ENCODE measurements at regions not wholly inside any gene's neighbourhood (a gene's known extent, or its start where the extent isn't known, plus 50 kb on each side); places are given as distances from the start of the nearest gene placed in this dataset.
"Not testable (repeated sequence)": the region's sequence is repeated elsewhere in the genome, so short reads cannot be mapped to it uniquely, and the experiment has no call there.

DNA sequence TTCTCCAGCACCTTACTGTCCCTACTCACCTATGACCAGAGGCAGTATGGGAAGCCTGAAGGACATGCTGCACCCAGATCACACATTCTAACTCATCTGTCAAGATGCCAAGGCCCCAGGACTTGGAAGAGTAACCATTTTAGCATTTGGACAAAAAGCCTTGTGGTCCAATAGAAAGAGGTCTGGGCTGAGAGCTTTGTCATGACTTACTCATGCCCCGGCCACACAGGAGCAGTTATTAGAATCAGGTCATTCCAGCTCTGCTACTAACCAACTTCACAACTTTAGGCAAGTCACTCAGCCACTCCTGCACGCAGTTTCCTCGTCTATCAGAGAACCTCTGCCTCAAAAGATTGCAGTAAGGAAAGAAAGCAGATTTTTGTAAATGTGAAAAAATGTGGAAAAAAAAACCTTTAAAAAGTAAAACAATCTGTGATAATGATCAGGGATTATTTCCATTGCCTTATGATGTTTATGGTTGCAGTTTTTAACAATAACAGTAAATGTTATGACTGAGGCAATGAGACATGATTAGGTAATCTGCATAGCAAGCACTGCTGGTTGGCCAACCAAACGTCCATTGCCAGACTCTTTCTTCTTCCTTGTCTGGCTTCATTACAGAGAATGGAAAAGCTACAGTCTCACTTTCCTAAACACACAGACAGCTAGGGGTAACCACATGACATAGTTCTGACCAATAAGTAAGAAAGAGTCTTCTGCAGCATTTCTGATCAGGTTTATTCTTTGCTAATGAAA is 255.4 kb upstream of the CHAC2 start:
- Mint-ChIP-seq H3K36me3 (no peaks in the 10 kb centered on the region), H3K4me3 (no peak overlapping the region), H3K27ac (no peak overlapping the region), H3K27me3 (peaks cover 0 to 5% of the 10 kb centered on the region in 2 donors), H3K9me3 (no peaks in the 10 kb centered on the region), H3K4me1 (no peaks in the 10 kb centered on the region)
- ChIA-PET POLR2A (no interaction called here), CTCF (no interaction called here)
- Histone ChIP-seq H3K27me3 (ENCODE audit: insufficient read depth, low read length, poor library complexity, severe bottlenecking) (no peaks in the 10 kb centered on the region), H3K9me3 (ENCODE audit: low read length) (no peaks in the 10 kb centered on the region), H3K4me3 (ENCODE audit: low read length) (no peak overlapping the region), H3K36me3 (ENCODE audit: insufficient read depth, low read length) (no peaks in the 10 kb centered on the region), H3K4me1 (ENCODE audit: insufficient read depth, low read length) (no peaks in the 10 kb centered on the region), H3K27ac (ENCODE audit: low read depth, low read length) (no peak overlapping the region)
- no peak for DNase-seq

DNA sequence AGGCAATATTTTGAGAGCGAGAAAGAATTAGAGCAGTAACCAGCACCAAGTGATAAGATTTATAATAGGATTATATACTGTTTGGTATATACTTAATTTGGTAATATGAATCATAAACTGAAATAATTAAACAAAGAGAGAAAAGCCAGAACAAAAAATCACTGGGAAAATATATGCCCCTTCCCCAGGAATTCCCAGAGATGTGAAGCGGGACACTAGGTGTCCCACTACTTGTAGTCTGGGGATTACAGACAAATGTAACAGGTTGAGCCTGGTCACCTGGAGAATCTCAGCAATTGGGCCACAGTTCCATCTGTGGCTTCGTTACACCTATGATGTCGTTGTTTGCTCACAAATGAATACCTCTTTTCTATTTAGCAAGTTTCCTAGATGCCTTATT is 256.1 kb upstream of the CHAC2 start:
- no peak overlapping the region for H3K27ac Mint-ChIP-seq
- no peak overlapping the region for H3K4me3 Mint-ChIP-seq
- H3K27me3 Mint-ChIP-seq = peaks cover 0 to 4% of the 10 kb centered on the region in 2 donors
- H3K4me1 Mint-ChIP-seq = no peaks in the 10 kb centered on the region
- no peak for DNase-seq
- H3K4me3 ChIP-seq (ENCODE audit: low read length) = no peak overlapping the region
- no peaks in the 10 kb centered on the region for H3K4me1 ChIP-seq (ENCODE audit: insufficient read depth, low read length)
- no peaks in the 10 kb centered on the region for H3K36me3 Mint-ChIP-seq
- ChIA-PET POLR2A (no interaction called here), CTCF (no interaction called here)
- no peak overlapping the region for H3K27ac ChIP-seq (ENCODE audit: low read depth, low read length)
- no peaks in the 10 kb centered on the region for H3K9me3 Mint-ChIP-seq
- no peaks in the 10 kb centered on the region for H3K27me3 ChIP-seq (ENCODE audit: insufficient read depth, low read length, poor library complexity, severe bottlenecking)
- no peaks in the 10 kb centered on the region for H3K36me3 ChIP-seq (ENCODE audit: insufficient read depth, low read length)
- no peaks in the 10 kb centered on the region for H3K9me3 ChIP-seq (ENCODE audit: low read length)

DNA sequence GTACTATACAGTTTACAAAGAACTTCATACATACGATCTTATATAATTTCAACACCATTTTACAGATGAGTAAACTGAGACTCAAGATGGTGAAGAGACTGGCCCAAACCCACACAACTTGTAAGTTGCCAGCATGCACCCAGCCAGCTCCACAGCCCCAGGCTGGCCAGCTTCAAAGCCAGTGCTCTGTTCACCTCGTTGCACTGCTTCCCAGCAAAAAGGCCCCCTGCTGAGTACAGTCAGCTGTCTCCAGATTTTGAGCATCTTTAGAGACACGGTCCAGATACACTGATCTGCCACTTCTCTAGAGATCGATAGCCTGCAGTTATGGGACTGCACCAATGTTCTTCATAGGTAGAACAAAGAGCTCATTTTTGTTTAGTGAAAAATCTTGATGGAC is 257.2 kb upstream of the CHAC2 start:
- no peaks in the 10 kb centered on the region for H3K9me3 ChIP-seq (ENCODE audit: low read length)
- H3K27ac ChIP-seq (ENCODE audit: low read depth, low read length) = no peak overlapping the region
- Mint-ChIP-seq H3K36me3 (no peaks in the 10 kb centered on the region), H3K4me3 (no peak overlapping the region), H3K4me1 (no peaks in the 10 kb centered on the region), H3K27me3 (peaks cover 0 to 4% of the 10 kb centered on the region in 2 donors), H3K9me3 (no peaks in the 10 kb centered on the region), H3K27ac (no peak overlapping the region)
- ChIA-PET POLR2A (no interaction called here), CTCF (no interaction called here)
- no peaks in the 10 kb centered on the region for H3K27me3 ChIP-seq (ENCODE audit: insufficient read depth, low read length, poor library complexity, severe bottlenecking)
- H3K4me3 ChIP-seq (ENCODE audit: low read length) = no peak overlapping the region
- H3K4me1 ChIP-seq (ENCODE audit: insufficient read depth, low read length) = no peaks in the 10 kb centered on the region
- no peak for DNase-seq
- no peaks in the 10 kb centered on the region for H3K36me3 ChIP-seq (ENCODE audit: insufficient read depth, low read length)

- ChIA-PET POLR2A (no interaction called here), CTCF (no interaction called here)
- Mint-ChIP-seq H3K27me3 (peaks cover 0 to 4% of the 10 kb centered on the region in 2 donors), H3K9me3 (no peaks in the 10 kb centered on the region), H3K4me3 (peak overlapping the region in 1 of 7 donors; percentile 7), H3K27ac (no peak overlapping the region), H3K36me3 (no peaks in the 10 kb centered on the region), H3K4me1 (no peaks in the 10 kb centered on the region)
- Histone ChIP-seq H3K9me3 (ENCODE audit: low read length) (no peaks in the 10 kb centered on the region), H3K27me3 (ENCODE audit: insufficient read depth, low read length, poor library complexity, severe bottlenecking) (no peaks in the 10 kb centered on the region), H3K27ac (ENCODE audit: low read depth, low read length) (no peak overlapping the region), H3K4me3 (ENCODE audit: low read length) (no peak overlapping the region), H3K36me3 (ENCODE audit: insufficient read depth, low read length) (no peaks in the 10 kb centered on the region), H3K4me1 (ENCODE audit: insufficient read depth, low read length) (no peaks in the 10 kb centered on the region)
- DNase-seq = no peak
Measured at GRCh38 chr2:53509831-53510388, 257.7 kb upstream of the CHAC2 start.

- CTCF ChIA-PET = no interaction called here
- Histone ChIP-seq H3K4me3 (ENCODE audit: low read length) (no peak overlapping the region), H3K27ac (ENCODE audit: low read depth, low read length) (no peak overlapping the region), H3K4me1 (ENCODE audit: insufficient read depth, low read length) (no peaks in the 10 kb centered on the region), H3K36me3 (ENCODE audit: insufficient read depth, low read length) (no peaks in the 10 kb centered on the region), H3K9me3 (ENCODE audit: low read length) (no peaks in the 10 kb centered on the region), H3K27me3 (ENCODE audit: insufficient read depth, low read length, poor library complexity, severe bottlenecking) (no peaks in the 10 kb centered on the region)
- no peaks in the 10 kb centered on the region for H3K36me3 Mint-ChIP-seq
- no peak for DNase-seq
- POLR2A ChIA-PET = no interaction called here
- no peak overlapping the region for H3K27ac Mint-ChIP-seq
- H3K4me3 Mint-ChIP-seq = no peak overlapping the region
- H3K9me3 Mint-ChIP-seq = no peaks in the 10 kb centered on the region
- no peaks in the 10 kb centered on the region for H3K4me1 Mint-ChIP-seq
- peaks cover 0 to 4% of the 10 kb centered on the region in 2 donors for H3K27me3 Mint-ChIP-seq
Measured at GRCh38 chr2:53508667-53509066, 258.9 kb upstream of the CHAC2 start.

DNA sequence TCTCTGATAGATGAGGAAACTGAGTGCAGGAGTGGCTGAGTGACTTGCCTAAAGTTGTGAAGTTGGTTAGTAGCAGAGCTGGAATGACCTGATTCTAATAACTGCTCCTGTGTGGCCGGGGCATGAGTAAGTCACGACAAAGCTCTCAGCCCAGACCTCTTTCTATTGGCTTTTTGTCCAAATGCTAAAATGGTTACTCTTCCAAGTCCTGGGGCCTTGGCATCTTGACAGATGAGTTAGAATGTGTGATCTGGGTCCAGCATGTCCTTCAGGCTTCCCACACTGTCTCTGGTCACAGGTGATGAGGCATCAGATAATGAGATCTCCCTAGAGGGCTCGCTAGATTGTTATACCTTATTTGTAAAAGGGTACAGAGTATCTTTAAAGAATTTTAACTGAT is 260.5 kb upstream of the CHAC2 start:
- H3K36me3 ChIP-seq (ENCODE audit: insufficient read depth, low read length); H3K9me3 Mint-ChIP-seq; H3K4me3 ChIP-seq (ENCODE audit: low read length); H3K4me3 Mint-ChIP-seq; H3K4me1 ChIP-seq (ENCODE audit: insufficient read depth, low read length); H3K27ac Mint-ChIP-seq; H3K27me3 Mint-ChIP-seq; H3K27me3 ChIP-seq (ENCODE audit: insufficient read depth, low read length, poor library complexity, severe bottlenecking); CTCF ChIA-PET; H3K27ac ChIP-seq (ENCODE audit: low read depth, low read length); H3K36me3 Mint-ChIP-seq; DNase-seq; H3K4me1 Mint-ChIP-seq; POLR2A ChIA-PET; H3K9me3 ChIP-seq (ENCODE audit: low read length): not testable (repeated sequence)

- ChIA-PET POLR2A (no interaction called here), CTCF (no interaction called here)
- H3K27me3 ChIP-seq (ENCODE audit: insufficient read depth, low read length, poor library complexity, severe bottlenecking) = no peaks in the 10 kb centered on the region
- no peaks in the 10 kb centered on the region for H3K4me1 ChIP-seq (ENCODE audit: insufficient read depth, low read length)
- Mint-ChIP-seq H3K4me1 (no peaks in the 10 kb centered on the region), H3K9me3 (no peaks in the 10 kb centered on the region), H3K36me3 (no peaks in the 10 kb centered on the region), H3K27me3 (peaks cover 0 to 4% of the 10 kb centered on the region in 2 donors), H3K4me3 (no peak overlapping the region), H3K27ac (no peak overlapping the region)
- no peak overlapping the region for H3K27ac ChIP-seq (ENCODE audit: low read depth, low read length)
- no peaks in the 10 kb centered on the region for H3K36me3 ChIP-seq (ENCODE audit: insufficient read depth, low read length)
- no peaks in the 10 kb centered on the region for H3K9me3 ChIP-seq (ENCODE audit: low read length)
- no peak overlapping the region for H3K4me3 ChIP-seq (ENCODE audit: low read length)
- DNase-seq = no peak
Measured at GRCh38 chr2:53505826-53506225, 261.8 kb upstream of the CHAC2 start.

- Mint-ChIP-seq H3K27ac (no peak overlapping the region), H3K36me3 (no peaks in the 10 kb centered on the region)
- H3K4me1 ChIP-seq (ENCODE audit: insufficient read depth, low read length) = no peaks in the 10 kb centered on the region
Measured at GRCh38 chr2:53504507-53504906, 263.1 kb upstream of the CHAC2 start.

More at GRCh38 chr2:53504507-53504906, 263.1 kb upstream of the CHAC2 start:
- Histone ChIP-seq H3K27me3 (ENCODE audit: insufficient read depth, low read length, poor library complexity, severe bottlenecking) (no peaks in the 10 kb centered on the region), H3K27ac (ENCODE audit: low read depth, low read length) (no peak overlapping the region), H3K4me3 (ENCODE audit: low read length) (no peak overlapping the region), H3K9me3 (ENCODE audit: low read length) (no peaks in the 10 kb centered on the region), H3K36me3 (ENCODE audit: insufficient read depth, low read length) (no peaks in the 10 kb centered on the region)
- peaks cover 2 to 4% of the 10 kb centered on the region in 2 donors for H3K27me3 Mint-ChIP-seq
- DNase-seq = no peak
- H3K4me1 Mint-ChIP-seq = no peaks in the 10 kb centered on the region
- POLR2A ChIA-PET = no interaction called here
- no peaks in the 10 kb centered on the region for H3K9me3 Mint-ChIP-seq
- CTCF ChIA-PET = no interaction called here
- no peak overlapping the region for H3K4me3 Mint-ChIP-seq

Data from CD8-positive, alpha-beta memory T cell (primary cell).